ENCODE measurements at regions not wholly inside any gene's neighbourhood (a gene's known extent, or its start where the extent isn't known, plus 50 kb on each side); places are given as distances from the start of the nearest gene placed in this dataset.

DNA sequence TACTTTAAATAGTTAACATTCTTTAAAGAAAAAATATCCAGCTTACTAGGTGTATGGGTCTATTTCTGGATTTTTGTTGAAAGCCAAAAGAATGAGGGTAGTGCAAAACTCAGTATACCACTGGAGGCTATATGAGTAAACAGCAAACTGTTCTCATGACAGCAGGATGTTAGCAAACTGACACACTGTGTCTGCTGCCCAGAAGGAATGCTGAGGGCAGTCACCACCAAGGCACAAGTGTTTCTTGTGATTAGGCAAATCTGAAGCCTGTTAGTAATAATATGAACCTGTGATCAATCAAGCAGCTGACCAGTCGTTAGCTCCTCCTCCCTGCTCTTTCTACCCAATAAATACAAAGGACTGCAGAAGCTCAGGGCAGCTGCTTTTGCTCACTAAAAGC lies 50.5 kb upstream of the SULT1C3 start:
- TF ChIP-seq POLR2AphosphoS5 (IDR thresholded peaks at IDR 0.05; ENCODE audit: low read depth) (no peak), GABPA (IDR thresholded peaks at IDR 0.05; ENCODE audit: low read depth) (no peak), SPI1 (IDR thresholded peaks at IDR 0.05; ENCODE audit: borderline replicate concordance, low read depth) (no peak)
- TF ChIP-seq, protein P1, sequence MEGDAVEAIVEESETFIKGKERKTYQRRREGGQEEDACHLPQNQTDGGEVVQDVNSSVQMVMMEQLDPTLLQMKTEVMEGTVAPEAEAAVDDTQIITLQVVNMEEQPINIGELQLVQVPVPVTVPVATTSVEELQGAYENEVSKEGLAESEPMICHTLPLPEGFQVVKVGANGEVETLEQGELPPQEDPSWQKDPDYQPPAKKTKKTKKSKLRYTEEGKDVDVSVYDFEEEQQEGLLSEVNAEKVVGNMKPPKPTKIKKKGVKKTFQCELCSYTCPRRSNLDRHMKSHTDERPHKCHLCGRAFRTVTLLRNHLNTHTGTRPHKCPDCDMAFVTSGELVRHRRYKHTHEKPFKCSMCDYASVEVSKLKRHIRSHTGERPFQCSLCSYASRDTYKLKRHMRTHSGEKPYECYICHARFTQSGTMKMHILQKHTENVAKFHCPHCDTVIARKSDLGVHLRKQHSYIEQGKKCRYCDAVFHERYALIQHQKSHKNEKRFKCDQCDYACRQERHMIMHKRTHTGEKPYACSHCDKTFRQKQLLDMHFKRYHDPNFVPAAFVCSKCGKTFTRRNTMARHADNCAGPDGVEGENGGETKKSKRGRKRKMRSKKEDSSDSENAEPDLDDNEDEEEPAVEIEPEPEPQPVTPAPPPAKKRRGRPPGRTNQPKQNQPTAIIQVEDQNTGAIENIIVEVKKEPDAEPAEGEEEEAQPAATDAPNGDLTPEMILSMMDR (IDR thresholded peaks at IDR 0.05; ENCODE audit: insufficient read depth, low read length), result no peak
- TF ChIP-seq, protein P2, sequence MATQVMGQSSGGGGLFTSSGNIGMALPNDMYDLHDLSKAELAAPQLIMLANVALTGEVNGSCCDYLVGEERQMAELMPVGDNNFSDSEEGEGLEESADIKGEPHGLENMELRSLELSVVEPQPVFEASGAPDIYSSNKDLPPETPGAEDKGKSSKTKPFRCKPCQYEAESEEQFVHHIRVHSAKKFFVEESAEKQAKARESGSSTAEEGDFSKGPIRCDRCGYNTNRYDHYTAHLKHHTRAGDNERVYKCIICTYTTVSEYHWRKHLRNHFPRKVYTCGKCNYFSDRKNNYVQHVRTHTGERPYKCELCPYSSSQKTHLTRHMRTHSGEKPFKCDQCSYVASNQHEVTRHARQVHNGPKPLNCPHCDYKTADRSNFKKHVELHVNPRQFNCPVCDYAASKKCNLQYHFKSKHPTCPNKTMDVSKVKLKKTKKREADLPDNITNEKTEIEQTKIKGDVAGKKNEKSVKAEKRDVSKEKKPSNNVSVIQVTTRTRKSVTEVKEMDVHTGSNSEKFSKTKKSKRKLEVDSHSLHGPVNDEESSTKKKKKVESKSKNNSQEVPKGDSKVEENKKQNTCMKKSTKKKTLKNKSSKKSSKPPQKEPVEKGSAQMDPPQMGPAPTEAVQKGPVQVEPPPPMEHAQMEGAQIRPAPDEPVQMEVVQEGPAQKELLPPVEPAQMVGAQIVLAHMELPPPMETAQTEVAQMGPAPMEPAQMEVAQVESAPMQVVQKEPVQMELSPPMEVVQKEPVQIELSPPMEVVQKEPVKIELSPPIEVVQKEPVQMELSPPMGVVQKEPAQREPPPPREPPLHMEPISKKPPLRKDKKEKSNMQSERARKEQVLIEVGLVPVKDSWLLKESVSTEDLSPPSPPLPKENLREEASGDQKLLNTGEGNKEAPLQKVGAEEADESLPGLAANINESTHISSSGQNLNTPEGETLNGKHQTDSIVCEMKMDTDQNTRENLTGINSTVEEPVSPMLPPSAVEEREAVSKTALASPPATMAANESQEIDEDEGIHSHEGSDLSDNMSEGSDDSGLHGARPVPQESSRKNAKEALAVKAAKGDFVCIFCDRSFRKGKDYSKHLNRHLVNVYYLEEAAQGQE (IDR thresholded peaks at IDR 0.05; ENCODE audit: insufficient replicate concordance, low read depth), result no peak
- Histone ChIP-seq H3K4me3 (replicated peaks; ENCODE audit: insufficient read depth, low read length) (no peak overlapping the region), H3K27ac (replicated peaks) (no peak overlapping the region), H3K27me3 (ENCODE audit: insufficient read depth, poor library complexity, severe bottlenecking) (no peaks in the 10 kb centered on the region)
- DNase-seq (ENCODE audit: low read depth in 1 of 2, low spot score in 1 of 2), result no peak
